Astrocyte (in vitro differentiated cells and primary cell): ENCODE measurements at regions not wholly inside any gene's neighbourhood (a gene's known extent, or its start where the extent isn't known, plus 50 kb on each side); places are given as distances from the start of the nearest gene placed in this dataset.

Source experiments
- EZH2 ChIP-seq: IDR thresholded peaks from 2 replicates; pipeline ENCODE4 v1.6.1; 2012; ENCODE audit warnings: mild to moderate bottlenecking, low read length, inconsistent platforms; ENCODE audit not compliant: insufficient read depth
- TF ChIP-seq, protein P1 (sequence below): IDR thresholded peaks from 2 replicates; pipeline ENCODE4 v1.5.1; 2011; ENCODE audit warnings: low read depth, mild to moderate bottlenecking, inconsistent platforms, low read length, moderate library complexity; ENCODE audit not compliant: insufficient read depth

DNA sequence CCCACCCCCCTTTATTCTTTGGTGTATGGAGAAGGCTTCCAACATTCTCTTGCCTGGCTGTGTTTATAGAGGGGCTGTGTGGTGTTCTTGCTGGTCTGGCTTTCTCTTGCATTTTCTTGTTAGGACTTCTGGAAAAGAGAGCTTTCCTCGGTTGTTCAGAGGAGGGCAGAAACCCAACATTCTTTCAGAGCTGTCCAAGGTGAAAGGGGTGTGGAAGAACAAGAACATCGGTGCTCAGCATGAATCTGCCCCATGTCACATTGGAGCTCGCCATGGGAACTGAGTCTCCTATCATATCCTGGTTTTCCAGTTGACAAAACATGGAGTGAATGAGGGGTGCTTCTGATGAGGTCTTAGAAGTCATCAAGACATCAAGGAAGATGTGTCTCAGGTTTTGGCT is 281.8 kb downstream of the RNF144B start:
- TF ChIP-seq, protein P1, sequence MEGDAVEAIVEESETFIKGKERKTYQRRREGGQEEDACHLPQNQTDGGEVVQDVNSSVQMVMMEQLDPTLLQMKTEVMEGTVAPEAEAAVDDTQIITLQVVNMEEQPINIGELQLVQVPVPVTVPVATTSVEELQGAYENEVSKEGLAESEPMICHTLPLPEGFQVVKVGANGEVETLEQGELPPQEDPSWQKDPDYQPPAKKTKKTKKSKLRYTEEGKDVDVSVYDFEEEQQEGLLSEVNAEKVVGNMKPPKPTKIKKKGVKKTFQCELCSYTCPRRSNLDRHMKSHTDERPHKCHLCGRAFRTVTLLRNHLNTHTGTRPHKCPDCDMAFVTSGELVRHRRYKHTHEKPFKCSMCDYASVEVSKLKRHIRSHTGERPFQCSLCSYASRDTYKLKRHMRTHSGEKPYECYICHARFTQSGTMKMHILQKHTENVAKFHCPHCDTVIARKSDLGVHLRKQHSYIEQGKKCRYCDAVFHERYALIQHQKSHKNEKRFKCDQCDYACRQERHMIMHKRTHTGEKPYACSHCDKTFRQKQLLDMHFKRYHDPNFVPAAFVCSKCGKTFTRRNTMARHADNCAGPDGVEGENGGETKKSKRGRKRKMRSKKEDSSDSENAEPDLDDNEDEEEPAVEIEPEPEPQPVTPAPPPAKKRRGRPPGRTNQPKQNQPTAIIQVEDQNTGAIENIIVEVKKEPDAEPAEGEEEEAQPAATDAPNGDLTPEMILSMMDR, result no peak
- TF ChIP-seq EZH2, result no peak
